ENCODE measurements at regions not wholly inside any gene's neighbourhood (a gene's known extent, or its start where the extent isn't known, plus 50 kb on each side); places are given as distances from the start of the nearest gene placed in this dataset.

GRCh38 chr22:48277868-48278581 lies 1515.6 kb downstream of the TBC1D22A start:
- no peaks in the 10 kb centered on the region for H3K9me3 ChIP-seq
- H3K27ac ChIP-seq: no peak overlapping the region
- TF ChIP-seq CTCF (IDR thresholded peaks at IDR 0.05): no peak
- H3K27me3 ChIP-seq: peaks cover 0 to 12% of the 10 kb centered on the region in 2 donors
- intact Hi-C loops (cut with DNase I): no loop called here
- H3K4me1 ChIP-seq: no peaks in the 10 kb centered on the region
- DNase-seq (no peak), ATAC-seq (no peak)
- no peaks in the 10 kb centered on the region for H3K36me3 ChIP-seq
- H3K4me3 ChIP-seq: no peak overlapping the region

- DNase-seq: no peak
- H3K4me3 ChIP-seq: no peak overlapping the region
- TF ChIP-seq CTCF (IDR thresholded peaks at IDR 0.05): no peak
- H3K4me1 ChIP-seq: no peaks in the 10 kb centered on the region
- H3K27ac ChIP-seq: no peak overlapping the region
- H3K36me3 ChIP-seq: no peaks in the 10 kb centered on the region
- ATAC-seq: no peak
- H3K9me3 ChIP-seq: no peaks in the 10 kb centered on the region
- peaks cover 0 to 12% of the 10 kb centered on the region in 2 donors for H3K27me3 ChIP-seq
- intact Hi-C loops (cut with DNase I): no loop called here
These were observed 1514.8 kb downstream of the TBC1D22A start for GRCh38 chr22:48276994-48277867.

- no peak for ATAC-seq
- H3K27ac ChIP-seq: no peak overlapping the region
- no peaks in the 10 kb centered on the region for H3K36me3 ChIP-seq
- no peak for DNase-seq
- no peaks in the 10 kb centered on the region for H3K4me1 ChIP-seq
- H3K9me3 ChIP-seq: no peaks in the 10 kb centered on the region
- H3K4me3 ChIP-seq: no peak overlapping the region
- intact Hi-C loops (cut with DNase I): no loop called here
- peaks cover 0 to 12% of the 10 kb centered on the region in 2 donors for H3K27me3 ChIP-seq
- TF ChIP-seq CTCF (IDR thresholded peaks at IDR 0.05): no peak
These were observed 1513.0 kb downstream of the TBC1D22A start for GRCh38 chr22:48275412-48275811.

GRCh38 chr22:48270731-48271130 lies 1508.3 kb downstream of the TBC1D22A start:
- H3K4me1 ChIP-seq: no peaks in the 10 kb centered on the region
- H3K4me3 ChIP-seq: no peak overlapping the region
- H3K27ac ChIP-seq: no peak overlapping the region
- ATAC-seq (no peak), DNase-seq (no peak)
- no peak for TF ChIP-seq CTCF (IDR thresholded peaks at IDR 0.05)
- intact Hi-C loops (cut with DNase I): no loop called here
- H3K9me3 ChIP-seq: no peaks in the 10 kb centered on the region
- H3K36me3 ChIP-seq: no peaks in the 10 kb centered on the region
- H3K27me3 ChIP-seq: peaks cover 0 to 28% of the 10 kb centered on the region in 2 donors

All from left lung (tissue), 4 donors.